ENCODE measurements at regions not wholly inside any gene's neighbourhood (a gene's known extent, or its start where the extent isn't known, plus 50 kb on each side); places are given as distances from the start of the nearest gene placed in this dataset.
A peak's percentile ranks its signal among the peaks of the same experiment; 100 is the strongest.

DNA sequence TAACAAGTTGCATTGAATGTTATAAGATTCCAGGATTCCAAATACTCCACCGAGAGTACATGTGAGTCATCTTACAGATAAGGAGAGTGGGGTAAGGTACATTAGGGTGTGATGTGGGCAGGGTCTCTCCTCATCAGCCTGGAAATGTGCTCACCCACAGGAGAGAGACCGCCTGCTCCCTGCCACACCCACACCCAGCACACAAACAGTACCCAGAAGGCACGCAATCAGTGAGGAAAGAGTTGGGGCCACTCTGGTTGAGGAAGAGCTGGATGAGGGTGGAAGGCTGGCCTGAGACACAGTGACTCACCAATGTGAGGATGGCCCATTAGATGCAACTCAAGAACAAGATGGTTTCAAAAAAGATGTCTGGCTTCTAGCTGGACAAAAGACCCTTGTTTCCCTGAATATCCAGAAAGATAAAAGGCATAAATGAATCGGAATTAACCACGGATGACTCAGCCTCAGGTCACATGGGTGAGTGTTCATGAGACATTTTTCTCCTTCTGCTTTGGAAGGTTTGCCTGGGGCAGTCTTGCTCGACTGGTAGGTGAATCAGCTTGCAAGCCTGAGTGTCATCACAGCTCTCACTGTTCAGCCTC lies 51.1 kb upstream of the LHFPL2 start:
- Histone ChIP-seq H3K27me3 (no peaks in the 10 kb centered on the region), H3K36me3 (no peaks in the 10 kb centered on the region), H3K4me3 (no peak overlapping the region), H3K9me3 (peaks cover 6% of the 10 kb centered on the region)
- DNase-seq, result peak; percentile 83

DNA sequence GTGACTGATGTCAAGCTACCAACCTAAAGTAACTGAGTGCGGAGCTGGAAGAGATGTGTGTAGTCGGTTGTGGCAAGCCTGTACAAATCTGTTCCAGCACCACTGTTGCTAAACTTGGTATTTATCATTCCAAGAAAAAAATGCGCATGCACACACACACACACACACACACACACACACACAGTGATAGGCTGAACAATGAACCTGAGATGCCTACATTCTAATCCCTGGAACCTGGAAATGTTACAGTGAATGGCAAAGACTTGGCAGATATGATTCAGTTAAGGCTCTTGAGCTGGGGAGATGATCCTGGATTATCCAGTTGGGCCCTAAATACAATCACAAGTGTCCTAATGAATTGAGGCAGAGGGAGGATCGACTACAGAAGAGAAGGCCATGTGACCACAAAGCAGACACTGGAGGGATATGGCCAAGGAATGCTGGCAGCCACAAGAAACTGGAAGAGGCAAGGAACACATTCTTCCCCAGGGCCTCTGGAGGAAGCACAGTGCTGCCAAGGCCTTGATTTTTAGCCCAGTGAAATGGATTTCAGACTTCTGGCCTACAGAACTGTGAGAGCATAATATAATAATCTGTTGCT lies 49.7 kb upstream of the LHFPL2 start:
- no peak overlapping the region for H3K4me3 ChIP-seq
- H3K27me3 ChIP-seq, result no peaks in the 10 kb centered on the region
- DNase-seq, result peak; percentile 49
- H3K9me3 ChIP-seq, result peaks cover 6% of the 10 kb centered on the region
- H3K36me3 ChIP-seq, result no peaks in the 10 kb centered on the region

Data from MG63 (cell line).